GM18873 (cell line): ENCODE measurements at regions not wholly inside any gene's neighbourhood (a gene's known extent, or its start where the extent isn't known, plus 50 kb on each side); places are given as distances from the start of the nearest gene placed in this dataset.

Source experiments
- ATAC-seq: cut with Tn5 transposase; IDR thresholded peaks from one replicate; pipeline ENCODE4 v1.9.1; 2021; ENCODE audit warnings: mild to moderate bottlenecking, moderate library complexity, moderate number of reproducible peaks; ENCODE audit not compliant: unreplicated experiment, low FRiP score

DNA sequence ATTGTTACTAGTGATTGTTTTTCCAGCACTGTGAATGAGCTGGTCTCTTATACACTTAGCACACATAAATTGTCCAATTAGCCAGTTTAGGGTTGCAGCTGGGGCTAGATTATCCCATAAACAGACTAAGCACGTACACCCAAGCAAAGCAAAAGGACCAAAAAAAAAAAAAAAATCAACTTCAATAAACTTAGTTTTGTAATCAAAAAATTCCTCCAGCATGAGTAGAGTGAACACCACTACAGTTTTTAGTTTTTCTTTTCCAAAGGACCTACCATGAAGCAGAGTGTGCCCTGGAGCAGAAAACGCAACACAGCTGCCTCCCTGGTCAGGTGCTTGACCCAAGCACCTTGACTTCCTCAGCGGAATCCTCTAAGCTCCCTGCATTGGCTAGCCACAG, 249.4 kb upstream of the SLC14A2 start:
- ATAC-seq, result no peak

DNA sequence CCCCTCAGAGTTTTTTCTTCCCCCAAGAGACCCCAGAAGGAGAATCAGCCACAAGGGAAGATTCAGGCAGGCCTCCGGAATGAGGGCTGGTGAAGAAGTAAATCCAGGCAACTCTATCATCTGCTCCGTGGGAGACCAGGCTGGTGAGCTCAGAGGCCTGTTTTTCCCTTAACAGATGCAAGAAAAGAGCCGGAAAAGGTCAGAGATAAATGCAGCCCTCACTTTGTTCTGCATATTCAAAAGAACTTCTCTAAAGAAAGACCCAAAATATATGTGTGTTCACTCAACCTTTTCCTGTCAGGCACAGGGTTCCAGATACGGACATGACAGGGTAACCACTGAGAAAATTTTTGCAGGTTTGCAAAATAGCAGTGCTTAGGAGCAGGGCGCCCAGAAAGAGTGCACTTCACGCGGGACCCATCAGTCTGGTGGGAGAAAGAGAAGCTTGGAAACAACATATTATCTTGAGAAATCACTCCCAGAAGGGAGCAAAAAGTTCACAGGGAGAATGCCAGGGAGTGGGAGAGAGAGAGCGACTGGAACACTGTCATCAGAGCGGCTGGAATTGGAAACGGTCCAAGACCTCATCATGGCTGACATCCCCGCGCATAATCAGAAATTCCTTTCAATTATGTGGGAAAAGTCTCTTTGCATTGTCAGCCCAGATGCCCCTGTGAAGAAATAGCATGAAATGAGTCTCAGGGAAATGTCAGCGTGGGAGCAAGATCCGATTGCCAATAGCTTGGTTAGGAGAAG, 244.8 kb upstream of the SLC14A2 start:
- no peak for ATAC-seq

DNA sequence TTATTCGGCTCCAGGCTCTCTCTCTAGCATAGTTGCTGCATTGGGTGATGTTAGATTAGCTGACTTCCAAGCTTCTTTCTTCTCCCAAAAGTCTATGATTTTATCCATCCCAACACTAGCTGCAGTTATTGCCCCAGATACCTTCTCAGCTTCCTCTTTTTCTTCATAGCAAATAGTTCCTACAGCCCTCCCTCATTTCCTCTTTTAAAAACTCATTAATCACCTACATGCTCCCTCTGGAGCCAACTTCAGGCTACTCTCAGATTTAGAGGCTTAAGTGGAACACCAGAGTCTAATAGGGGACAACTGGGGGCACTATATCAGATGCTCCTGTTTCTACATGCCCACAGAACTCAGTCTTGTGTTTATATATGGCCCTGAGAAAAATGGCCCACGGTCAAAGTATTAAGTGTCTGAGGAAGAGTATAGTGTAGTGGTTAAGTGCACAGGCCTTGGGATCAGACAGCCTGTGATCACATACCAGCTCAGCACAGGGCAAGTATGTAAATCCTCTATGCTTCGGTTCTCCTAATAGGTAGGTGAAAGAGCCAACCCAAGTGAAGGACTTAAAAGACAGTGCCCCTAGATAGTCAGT, 241.9 kb upstream of the SLC14A2 start:
- ATAC-seq, result no peak

GRCh38 chr18:45374236-45374635, 241.0 kb upstream of the SLC14A2 start:
- no peak for ATAC-seq

- ATAC-seq, result no peak
These were observed 240.2 kb upstream of the SLC14A2 start for GRCh38 chr18:45374878-45375630.

DNA sequence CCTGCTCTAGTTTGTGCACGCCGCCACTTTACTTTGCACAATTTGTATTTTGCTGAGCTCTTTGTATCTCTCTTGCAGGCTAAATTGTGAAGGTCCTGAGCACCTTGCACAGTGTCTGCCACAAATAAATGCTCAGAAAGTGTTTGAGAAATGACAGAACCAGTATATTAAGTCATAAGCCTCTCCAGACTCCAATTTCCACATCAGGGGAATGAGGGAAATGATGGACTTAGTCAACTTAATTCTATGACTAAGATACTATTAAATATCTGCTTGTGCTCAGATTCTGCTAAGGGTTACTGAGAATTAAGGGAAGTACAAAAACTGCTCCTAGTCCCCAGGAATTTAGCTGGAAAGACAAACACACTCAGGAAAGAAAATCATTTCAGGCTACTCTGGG, 239.1 kb upstream of the SLC14A2 start:
- ATAC-seq, result no peak

- ATAC-seq, result no peak
These were observed 237.0 kb upstream of the SLC14A2 start for GRCh38 chr18:45378308-45378707.

DNA sequence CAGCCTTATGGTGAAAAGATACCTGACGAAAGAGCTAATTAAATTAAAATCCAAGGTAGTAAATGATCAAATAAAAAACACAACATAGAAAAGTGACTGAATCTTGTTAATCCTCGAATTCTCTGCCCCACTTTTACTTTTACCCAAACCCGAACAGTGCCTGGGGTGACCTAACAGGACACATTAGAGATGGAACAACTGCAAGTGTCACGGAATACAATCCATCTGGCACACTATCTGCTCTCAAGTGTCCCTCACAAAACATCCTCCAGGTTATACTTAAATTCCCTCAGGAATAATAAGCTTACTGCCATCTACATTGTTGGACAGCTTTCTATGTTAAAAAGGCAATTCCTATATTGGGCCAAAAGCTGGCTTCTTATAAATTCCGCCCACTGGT, 236.3 kb upstream of the SLC14A2 start:
- no peak for ATAC-seq

DNA sequence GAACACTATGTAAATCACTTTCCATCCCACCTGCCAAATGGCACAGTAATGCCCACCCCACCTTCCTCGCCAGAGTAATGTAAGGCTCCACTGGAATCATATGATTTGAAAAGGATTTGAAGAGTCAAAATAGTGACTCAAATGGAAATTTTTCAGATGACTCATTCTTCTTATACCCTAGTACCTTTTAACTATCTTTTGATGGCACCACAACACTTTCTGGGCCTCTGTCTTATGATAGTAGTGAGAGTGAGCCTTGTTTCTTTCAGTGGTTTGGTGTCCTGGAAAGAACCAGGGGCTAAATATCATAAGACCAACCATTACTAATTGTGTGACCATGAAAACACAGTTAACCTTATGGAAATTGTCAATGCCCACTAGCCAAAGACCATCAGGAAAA, 235.4 kb upstream of the SLC14A2 start:
- peak; percentile 69 for ATAC-seq

DNA sequence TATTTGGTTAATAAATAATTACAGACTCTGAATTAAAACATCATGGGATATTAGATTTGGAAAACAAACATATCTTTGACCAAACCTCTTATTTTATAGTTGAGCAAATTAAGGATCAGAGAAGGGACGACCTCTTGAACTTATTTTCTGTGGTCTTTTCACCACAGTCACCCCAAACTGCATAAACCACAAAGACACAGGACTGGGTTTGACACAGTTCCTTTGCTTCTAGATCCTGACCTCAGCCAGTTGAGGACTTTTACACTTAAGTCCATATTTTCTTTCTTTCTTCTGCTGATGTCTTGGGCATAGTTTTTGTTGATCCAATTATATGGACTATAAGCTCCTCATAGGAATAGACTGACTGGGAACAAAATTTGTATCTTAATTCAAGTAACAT, 234.0 kb upstream of the SLC14A2 start:
- ATAC-seq, result no peak

DNA sequence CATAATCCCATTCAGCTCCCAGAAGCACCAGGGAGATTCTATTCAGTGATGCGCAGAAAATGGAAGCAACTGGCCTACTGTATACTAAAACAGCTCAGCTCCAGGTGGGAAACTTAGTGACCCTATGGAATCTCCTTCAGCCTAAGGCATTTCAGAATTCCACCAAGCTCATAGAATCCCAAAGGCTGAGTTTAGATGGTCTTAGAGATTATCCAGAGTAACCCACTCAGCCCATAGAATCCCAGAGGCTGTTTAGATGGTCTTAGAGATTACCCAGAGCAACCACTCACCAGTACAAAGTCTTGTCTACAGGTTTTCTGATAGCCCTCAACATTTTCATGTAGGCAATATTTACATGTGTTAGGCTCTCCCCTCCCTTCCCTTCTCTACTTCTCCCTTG, 232.0 kb upstream of the SLC14A2 start:
- ATAC-seq, result no peak

DNA sequence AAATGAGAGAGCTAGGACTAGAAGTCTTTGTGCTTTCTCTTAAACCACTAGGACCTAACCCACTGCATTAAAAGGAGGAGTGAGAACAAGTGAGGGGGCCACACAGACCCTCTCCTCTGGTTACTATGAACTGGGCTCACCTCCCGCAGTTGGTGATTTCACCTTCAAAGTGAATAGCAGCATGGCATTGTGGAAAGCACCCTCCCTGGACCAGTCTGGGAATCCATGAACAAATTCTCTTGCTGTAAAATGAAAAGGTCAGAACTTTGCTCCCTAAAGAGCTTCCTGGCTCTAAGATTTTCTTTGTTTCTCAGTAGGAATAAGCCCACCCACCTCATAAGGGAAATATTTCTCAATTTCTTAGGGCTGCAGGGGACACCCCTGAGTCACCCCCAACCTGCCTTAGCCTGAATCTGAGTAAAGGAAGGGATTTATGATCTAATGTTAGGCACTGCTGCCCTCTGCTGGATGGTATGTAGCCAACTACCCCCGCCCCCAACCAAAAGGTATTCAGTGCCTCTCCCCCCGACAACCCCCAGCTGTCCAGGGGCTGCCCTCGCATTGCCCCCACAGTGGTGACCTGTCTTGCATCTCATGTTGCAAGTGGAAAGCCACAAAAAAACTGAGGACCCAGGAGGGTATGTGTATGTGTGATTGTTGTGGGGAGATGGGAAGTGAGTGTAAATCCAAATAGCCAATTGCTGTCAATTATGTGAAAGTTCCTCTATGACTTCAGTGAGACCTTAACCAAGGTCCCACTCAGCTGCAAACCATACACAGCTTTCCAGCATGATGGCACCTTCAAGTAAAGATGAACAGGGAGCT, 230.9 kb upstream of the SLC14A2 start:
- no peak for ATAC-seq

DNA sequence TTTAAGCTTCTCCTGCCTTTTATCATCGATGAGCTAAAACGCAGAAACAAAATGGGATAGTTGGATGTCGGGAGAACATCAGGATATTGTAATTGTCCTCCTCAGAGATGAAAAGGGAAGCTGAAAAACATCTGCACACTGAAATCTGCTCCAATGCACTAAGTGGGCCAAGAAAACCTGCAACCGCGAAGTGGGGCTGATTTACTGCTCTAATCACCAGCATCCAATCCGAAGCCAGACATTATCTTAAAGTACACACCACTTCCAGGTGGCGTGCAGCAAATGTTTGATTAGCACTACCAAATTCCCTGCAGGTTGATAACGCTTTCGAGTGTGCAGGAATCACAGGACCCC, 230.3 kb upstream of the SLC14A2 start:
- ATAC-seq, result no peak

- no peak for ATAC-seq
These were observed 229.1 kb upstream of the SLC14A2 start for GRCh38 chr18:45386041-45386655.

DNA sequence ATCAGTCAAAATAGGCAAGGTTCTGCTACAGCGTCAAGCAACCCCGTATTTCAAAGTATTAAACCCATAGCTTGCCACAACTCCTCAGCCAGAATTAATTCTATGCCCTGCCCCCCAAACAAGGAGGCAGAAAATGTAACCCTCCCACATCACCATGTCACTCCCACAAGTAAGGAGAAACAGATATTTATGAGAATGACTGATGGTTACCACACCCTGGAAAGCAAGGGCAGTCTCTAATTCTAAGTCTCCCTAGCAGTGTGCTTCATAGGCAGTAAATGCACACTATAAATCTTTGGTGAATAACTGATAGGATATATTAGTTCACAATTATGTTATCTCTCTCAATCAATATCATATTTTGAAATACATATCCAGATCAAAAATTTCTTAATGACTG, 228.0 kb upstream of the SLC14A2 start:
- no peak for ATAC-seq

DNA sequence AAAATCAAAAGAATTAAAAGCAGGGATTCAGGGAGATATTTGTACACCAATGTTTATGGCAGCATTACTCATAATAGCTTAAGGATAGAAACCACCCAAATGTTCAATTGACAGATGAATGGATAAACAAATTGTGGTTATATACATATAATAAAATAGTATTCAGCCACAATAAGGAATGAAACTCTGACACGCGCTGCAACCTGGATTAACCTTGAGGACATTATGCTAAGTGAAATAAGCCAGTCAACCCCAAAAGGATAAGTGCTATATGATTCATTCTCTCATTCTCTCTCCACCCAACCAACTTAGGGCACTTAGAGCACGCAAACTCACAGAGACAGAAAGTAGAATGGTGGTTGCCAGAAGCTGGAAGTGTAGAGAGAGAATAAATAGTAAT, 216.8 kb upstream of the SLC14A2 start:
- ATAC-seq, result no peak

DNA sequence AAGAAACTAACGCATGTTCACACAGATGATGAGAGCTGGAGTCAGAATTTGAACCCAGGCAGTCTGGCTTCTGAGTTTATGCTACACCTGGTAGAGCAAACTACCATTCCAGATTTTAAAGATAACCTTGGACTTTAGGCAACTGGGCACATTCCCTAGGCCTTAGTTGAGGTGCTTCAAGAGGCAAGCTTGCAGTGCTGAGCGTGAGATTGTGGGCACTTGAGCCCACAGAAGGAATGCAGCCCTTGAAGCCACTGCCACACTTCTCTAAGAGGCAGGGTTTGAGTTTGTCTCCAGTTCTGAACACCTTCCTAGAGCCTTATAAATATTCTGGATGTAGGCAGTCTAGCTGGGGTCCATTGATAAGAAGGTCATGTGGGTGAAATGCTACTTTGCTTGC, 216.1 kb upstream of the SLC14A2 start:
- ATAC-seq, result no peak

DNA sequence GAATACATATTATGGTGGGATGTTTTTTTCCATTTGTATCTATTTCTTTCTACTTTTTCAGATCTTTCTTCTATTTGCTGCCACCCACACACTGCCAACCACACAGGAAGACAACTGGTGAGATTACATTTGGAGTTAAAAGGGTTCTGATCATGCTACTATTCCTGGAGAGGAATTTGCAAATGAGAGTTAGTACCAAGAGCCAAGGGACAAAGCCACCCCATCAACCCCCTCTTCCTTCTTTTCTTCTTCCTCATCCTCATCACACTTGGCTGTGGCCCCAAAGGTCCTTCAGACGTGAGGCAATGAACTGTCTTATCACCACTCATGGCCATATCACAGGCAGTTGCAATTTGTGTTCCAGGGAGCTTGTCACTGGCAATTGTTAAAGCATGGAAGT, 215.6 kb upstream of the SLC14A2 start:
- ATAC-seq, result no peak

- no peak for ATAC-seq
These were observed 212.7 kb upstream of the SLC14A2 start for GRCh38 chr18:45402485-45403056.

- ATAC-seq, result no peak
These were observed 211.8 kb upstream of the SLC14A2 start for GRCh38 chr18:45403341-45404049.
